GM12891 (cell line): ENCODE measurements at regions not wholly inside any gene's neighbourhood (a gene's known extent, or its start where the extent isn't known, plus 50 kb on each side); places are given as distances from the start of the nearest gene placed in this dataset.
"Not testable (repeated sequence)": the region's sequence is repeated elsewhere in the genome, so short reads cannot be mapped to it uniquely, and the experiment has no call there.

Source experiments
- POLR2A ChIP-seq: IDR thresholded peaks from 2 replicates; pipeline ENCODE4 v1.6.1; 2011; ENCODE audit warnings: low read depth, low read length, control low read depth
- POLR2AphosphoS5 ChIP-seq: IDR thresholded peaks from 2 replicates; pipeline ENCODE4 v1.6.1; 2011; ENCODE audit warnings: low read depth, low read length, control low read depth
- TAF1 ChIP-seq: IDR thresholded peaks from 2 replicates; pipeline ENCODE4 v1.6.1; 2011; ENCODE audit warnings: low read depth, low read length, control low read depth

DNA sequence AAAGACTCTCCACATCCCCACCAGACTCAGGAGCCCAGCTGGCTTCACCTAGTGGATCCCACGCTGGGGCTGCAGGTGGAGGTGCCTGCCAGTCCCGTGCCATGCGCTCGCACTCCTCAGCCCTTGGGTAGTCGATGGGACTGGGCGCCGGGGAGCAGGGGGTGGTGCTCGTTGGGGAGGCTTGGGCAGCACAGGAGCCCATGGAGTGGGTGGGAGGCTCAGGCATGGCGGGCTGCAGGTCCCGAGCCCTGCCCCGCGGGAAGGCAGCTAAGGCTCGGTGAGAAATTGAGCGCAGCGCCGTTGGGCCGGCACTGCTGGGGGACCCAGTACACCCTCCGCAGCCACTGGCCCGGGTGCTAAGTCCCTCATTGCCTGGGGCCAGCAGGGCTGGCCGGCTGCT, 497.4 kb upstream of the PTBP2 start:
- TF ChIP-seq POLR2A, TAF1, POLR2AphosphoS5: not testable (repeated sequence)
